NCI-H345 treated with DMSO at 0.1 percent for 48 hours (cell line): ENCODE measurements at regions not wholly inside any gene's neighbourhood (a gene's known extent, or its start where the extent isn't known, plus 50 kb on each side); places are given as distances from the start of the nearest gene placed in this dataset.
"Not testable (repeated sequence)": the region's sequence is repeated elsewhere in the genome, so short reads cannot be mapped to it uniquely, and the experiment has no call there.

ENCODE experiments used
- DNase-seq: peaks from one replicate; lab custom pipeline; 2025; ENCODE audit not compliant: unreplicated experiment; lab: John Stamatoyannopoulos, UW

DNA sequence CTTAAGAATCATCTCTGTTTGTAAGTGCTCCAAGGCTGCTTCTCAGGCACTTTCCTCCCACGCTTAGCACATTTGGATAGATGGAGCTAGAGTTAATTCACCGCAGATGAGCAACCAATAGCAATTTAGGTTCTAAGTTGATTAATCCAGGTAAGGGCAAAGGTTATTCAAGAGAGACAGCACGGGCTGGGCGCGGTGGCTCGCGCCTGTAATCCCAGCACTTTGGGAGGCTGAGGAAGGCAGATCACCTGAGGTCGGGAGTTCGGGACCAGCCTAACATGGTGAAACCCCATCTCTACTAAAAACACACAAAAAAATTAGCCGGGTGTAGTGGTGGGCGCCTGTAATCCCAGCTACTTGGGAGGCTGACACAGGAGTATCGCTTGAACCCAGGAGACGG, 54.5 kb upstream of the UNC13C start:
- not testable (repeated sequence) for DNase-seq

DNA sequence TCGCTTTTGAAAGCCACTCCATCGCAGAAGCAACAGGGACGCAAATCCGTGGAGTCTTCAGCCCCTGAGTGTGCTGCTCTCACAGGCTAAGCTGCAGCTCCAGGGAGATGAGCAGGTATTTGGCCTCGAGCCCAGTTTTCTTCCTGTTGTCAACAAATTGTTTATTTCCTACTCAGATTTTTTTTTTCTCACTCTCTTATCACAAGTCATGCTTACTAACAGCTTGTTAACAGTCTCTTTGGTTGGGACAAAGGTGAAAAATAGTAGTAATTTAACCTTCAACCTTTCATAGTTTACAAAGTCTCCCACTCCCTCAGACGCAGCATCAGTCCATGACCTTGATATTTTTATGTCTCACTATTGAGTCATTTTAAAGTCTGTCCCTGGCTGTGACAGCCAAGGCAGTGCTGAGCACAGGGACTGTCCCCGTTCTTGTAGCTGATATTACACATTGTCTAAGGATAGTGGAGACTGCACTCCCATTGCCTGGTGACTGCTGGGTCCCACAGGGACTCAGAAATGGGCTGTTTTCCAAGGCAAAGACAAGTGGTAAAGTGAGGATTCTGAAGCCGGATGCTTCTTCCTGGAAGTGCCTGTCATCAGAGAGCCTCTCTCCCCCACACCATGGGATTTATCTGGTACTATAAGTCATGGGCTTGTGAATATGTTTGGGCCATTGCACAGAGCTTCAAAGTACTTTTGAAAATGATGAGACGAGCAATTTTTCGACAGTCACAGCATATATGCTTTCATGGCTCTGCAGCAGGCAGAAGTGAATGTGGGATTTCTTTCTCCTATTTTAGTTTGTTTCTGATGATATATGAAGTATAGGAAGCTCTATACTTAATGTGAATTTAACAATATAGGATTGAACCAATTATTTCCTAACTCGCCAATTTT, 59.8 kb upstream of the UNC13C start:
- DNase-seq: peak; percentile 72

DNA sequence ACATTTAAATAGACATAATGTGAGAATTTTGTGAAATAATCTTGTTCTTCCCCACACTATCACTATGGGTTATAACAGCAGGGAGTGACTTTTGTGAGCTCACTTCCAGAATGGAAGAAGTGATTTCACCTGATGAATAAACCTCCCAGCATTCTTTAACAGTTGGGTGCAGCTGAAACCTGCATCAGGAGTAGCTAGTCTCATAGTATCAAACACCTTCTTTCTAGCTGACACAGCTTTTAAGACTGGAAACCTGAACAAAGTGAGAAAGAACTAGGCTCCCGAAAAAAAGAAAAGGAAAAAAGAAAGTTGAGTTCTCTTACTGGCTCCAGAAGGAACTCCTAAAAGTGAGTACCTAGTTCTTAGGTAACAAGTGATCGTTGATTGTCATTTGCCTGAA, 61.1 kb upstream of the UNC13C start:
- no peak for DNase-seq

GRCh38 chr15:53911431-53911830, 66.8 kb upstream of the UNC13C start:
- no peak for DNase-seq

DNA sequence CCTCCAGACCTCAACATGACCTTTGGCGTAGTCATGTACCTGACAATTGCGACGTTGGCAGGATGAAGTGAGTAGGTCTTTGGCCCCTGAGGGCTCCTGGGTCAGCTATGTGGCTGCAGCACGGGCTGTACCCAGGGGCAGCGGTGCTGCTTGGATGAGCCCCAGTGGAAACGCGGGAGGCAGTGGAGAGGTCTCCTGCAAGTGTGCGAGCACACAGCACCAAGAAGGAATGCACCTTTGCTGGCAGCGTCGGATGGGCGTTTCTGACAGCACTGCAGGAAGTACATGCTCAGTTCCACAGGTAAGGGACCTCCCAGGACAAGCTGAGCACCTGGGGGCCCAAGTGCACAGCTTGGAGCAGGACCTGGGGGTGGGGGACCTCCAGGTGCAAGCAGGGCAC, 67.4 kb upstream of the UNC13C start:
- DNase-seq: no peak

GRCh38 chr15:53910236-53910849, 67.9 kb upstream of the UNC13C start:
- DNase-seq: no peak

GRCh38 chr15:53903129-53903528, 75.1 kb upstream of the UNC13C start:
- no peak for DNase-seq

GRCh38 chr15:53893468-53893867, 84.8 kb upstream of the UNC13C start:
- DNase-seq: not testable (repeated sequence)

DNA sequence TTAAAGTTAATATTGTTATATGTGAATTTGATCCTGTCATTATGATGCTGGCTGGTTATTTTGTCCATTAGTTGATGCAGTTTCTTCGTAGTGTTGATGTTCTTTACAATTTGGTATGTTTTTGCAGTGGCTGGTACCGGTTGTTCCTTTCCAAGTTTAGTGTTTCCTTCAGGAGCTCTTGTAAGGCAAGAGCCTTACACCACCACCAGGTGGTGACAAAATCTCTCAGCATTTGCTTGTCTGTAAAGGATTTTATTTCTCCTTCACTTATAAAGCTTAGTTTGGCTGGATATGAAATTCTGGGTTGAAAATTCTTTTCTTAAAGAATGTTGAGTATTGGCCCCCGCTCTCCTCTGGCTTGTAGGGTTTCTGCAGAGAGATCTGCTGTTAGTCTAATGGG, 86.4 kb upstream of the UNC13C start:
- DNase-seq: not testable (repeated sequence)

DNA sequence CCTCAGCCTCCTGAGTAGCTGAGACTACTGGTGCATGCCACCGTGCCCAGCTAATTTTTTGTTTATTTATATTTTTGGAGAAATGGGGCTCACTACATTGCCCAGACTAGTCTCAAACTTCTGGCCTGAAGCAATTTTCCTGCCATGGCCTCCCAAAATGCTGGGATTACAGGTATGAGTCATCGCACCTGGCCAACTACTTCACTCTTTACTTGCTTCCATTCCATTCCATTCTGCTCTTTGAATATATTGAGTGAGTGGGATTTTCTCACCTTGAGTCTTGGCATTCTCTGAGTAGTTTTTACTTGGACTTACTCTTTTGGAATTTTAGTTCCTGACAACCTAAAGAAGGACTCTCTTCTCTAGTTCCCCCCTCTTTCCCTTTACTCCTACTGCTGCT, 93.8 kb upstream of the UNC13C start:
- no peak for DNase-seq

DNA sequence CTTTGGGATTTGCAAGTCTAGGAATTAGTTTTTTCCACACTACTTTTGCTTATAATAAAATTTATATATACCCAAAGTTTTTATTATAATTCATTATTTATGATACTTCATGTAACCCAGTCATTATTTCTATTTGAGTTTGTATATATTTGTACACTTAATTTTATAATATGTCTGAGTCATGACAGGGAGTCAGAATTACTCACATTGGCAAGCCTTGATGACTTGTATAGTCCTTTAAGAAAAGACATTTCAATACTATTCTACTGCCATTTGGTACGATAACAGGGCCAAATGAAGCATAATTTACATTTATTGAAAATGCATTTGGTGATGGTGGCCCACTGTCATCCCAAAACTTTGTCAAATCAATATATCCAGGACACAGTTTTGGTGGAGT, 95.9 kb upstream of the UNC13C start:
- DNase-seq: no peak

DNA sequence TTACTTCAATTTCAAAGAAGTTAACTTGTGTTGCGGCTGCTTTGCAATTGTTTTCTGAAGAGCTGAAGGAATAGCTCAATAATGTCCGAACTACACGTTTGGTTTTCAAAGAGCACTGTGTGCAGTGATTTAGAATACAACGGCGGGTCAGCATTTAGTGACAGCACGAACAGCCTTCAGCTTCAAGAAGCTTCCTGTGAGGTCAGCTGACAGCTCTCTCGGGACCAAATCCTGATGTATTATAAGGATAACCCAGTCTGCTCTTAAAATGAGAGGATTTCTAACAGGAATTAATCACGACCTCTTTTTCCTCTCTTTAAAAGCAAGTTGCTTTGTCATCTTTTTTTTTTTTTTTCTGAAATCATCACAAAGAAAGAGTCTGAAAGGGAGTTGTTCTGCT, 97.9 kb upstream of the UNC13C start:
- no peak for DNase-seq

DNA sequence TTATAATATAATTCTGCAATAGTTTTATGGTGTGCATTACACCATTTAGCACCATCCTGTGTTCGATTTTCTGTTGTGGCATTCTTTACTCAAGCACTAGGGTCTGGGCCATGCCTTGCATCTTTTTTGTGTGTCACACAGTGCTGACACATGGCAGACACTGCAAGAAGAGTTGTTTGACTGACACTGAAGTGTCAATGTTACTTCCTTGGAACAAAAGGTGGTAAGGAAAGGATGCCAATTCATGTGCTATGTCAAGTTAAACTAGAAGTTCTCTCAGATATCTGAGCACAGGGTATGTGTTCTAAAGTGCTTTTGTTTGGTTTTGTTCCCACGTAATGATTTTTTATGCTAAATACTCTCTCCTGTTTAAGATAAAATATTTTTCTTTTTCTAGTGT, 102.5 kb upstream of the UNC13C start:
- no peak for DNase-seq

- DNase-seq: no peak
These were observed 103.1 kb upstream of the UNC13C start for GRCh38 chr15:53875139-53875538.

DNA sequence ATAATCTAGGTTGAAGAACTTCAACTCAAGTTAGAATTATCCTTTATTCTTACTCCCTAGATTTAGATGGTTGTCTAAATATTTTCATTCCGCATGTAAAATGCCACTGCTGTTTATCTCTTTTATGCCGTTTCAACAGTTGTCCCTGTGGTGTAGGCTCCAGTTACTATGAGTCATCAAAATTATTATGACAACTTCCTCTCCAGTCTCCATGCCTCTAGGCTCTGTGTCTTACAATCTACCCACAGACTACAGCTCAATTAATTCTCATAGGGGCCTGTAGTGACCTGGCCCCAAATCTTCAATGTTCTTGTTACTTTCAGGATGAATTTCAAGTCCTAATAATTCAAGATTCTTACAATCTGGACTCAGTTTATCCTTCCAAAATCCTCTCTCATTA, 105.8 kb upstream of the UNC13C start:
- DNase-seq: no peak

GRCh38 chr15:53869806-53870073, 108.5 kb upstream of the UNC13C start:
- DNase-seq: no peak

DNA sequence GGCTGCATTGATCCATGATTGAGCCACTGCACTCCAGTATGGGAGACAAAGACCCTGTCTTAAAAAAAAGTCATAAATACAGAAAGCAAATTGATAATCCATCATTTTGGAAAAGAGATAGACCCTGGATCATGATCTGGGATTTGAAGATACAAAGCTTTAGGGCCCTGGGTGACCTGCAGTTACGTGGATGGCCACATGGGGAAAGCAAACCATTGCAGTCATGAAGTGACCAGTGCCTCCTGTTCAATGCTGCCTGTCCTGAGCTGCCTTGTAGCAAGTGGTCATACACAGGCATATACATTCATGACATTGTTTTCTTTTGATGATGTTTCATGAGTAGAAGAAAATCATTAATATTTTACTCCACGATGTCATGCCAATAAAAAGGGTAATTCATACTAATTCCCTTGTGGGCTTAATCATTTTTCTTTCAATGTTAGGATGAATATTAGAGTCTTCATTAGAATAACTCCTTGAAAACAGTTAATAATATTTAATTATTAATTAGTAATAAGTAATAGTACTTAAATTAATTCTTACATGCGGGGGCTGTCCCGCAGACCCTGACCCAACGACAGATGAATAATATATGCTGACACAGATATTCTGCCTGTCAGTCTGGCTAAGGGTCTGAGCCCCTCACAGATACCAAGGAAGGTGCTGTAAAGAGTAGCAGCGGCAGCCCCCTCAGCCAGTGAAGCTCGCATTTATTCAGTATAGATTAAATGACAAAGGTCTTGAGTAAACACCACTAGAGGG, 109.0 kb upstream of the UNC13C start:
- no peak for DNase-seq

DNA sequence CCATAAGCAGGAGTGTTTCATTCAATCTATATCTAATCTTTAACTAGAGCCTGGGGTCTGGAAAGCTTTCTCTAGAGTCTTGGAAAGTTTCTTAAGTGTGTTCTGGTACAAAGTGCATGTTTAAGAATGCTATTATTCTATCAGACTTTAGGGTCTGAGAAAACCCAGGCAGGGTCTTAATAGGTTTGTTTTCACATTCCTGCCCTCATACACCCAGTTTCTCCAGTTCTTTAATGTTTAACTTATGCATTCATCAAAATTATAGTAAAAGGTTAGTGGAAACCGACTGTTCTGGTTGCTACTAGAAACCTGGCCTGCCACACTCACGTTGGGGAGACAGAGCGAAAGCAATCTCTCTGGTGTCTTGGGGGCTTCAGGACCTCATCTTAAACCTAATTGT, 102.9 kb upstream of the WDR72 start:
- no peak for DNase-seq

DNA sequence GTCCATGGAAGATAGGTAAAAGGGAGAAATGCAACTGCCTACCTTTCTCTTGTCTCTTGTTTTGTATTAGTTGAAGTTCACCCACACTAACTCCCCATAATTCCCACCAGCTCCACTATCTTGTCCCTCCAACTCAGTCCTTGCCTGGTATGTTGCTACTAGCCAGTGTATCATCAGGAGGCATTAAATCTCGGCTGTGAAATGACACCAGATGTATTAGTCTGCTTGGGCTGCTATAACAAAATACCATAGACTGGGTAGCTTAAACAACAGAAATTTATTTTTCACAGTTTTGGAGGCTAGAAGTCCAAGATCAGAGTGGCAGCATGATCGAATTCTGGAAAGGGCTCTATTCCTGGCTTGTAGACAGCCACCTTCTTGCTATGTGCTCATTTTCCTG, 102.3 kb upstream of the WDR72 start:
- no peak for DNase-seq

GRCh38 chr15:53851110-53851848, 91.8 kb upstream of the WDR72 start:
- no peak for DNase-seq

GRCh38 chr15:53847745-53848144, 88.3 kb upstream of the WDR72 start:
- DNase-seq: no peak
